SK-N-SH treated with all-trans-retinoic acid at 6 μM for 48 hours (cell line): ENCODE measurements at regions not wholly inside any gene's neighbourhood (a gene's known extent, or its start where the extent isn't known, plus 50 kb on each side); places are given as distances from the start of the nearest gene placed in this dataset.

Source experiments
- ATAC-seq: fragments of 200-7000 bp; cut with Tn5 transposase; 3 replicates; pipeline ENCODE4 v1.9.1; 2020; ENCODE audit warnings: mild to moderate bottlenecking, moderate library complexity
- CSDC2 ChIP-seq: fragments of 250-450 bp; sonication (Bioruptor Pico); IDR thresholded peaks from 2 replicates; pipeline ENCODE4 v1.5.0; 2020; ENCODE audit warnings: mild to moderate bottlenecking, moderate library complexity
- ESRRG ChIP-seq: fragments of 250-450 bp; sonication (Bioruptor Pico); IDR thresholded peaks from 2 replicates; pipeline ENCODE4 v1.6.1; 2021; ENCODE audit warnings: mild to moderate bottlenecking
- ISL1 ChIP-seq: fragments of 250-450 bp; sonication (Bioruptor Pico); IDR thresholded peaks from 2 replicates; pipeline ENCODE4 v2.1.2; 2022; ENCODE audit warnings: mild to moderate bottlenecking, moderate library complexity
- SNAI2 ChIP-seq: fragments of 250-450 bp; sonication (Bioruptor Pico); IDR thresholded peaks from 2 replicates; pipeline ENCODE4 v1.5.0; 2020; ENCODE audit warnings: mild to moderate bottlenecking, moderate library complexity
- TCF4 ChIP-seq: fragments of 250-450 bp; sonication (Bioruptor Pico); IDR thresholded peaks from 2 replicates; pipeline ENCODE4 v1.8.0; 2021; ENCODE audit warnings: mild to moderate bottlenecking, moderate library complexity, borderline replicate concordance
- TOX ChIP-seq: fragments of 250-450 bp; sonication (Bioruptor Pico); IDR thresholded peaks from 2 replicates; pipeline ENCODE4 v1.8.0; 2021; ENCODE audit warnings: mild to moderate bottlenecking, moderate library complexity, borderline replicate concordance
- ZFP3 ChIP-seq: fragments of 250-450 bp; sonication (Bioruptor Pico); IDR thresholded peaks from 2 replicates; pipeline ENCODE4 v1.5.0; 2020; ENCODE audit warnings: mild to moderate bottlenecking, moderate library complexity
- ZFP30 ChIP-seq: fragments of 450-650 bp; formaldehyde crosslinking; IDR thresholded peaks from 2 replicates; pipeline ENCODE4 v1.5.0; 2022; ENCODE audit warnings: mild to moderate bottlenecking, moderate library complexity
- ZNF565 ChIP-seq: fragments of 450-650 bp; formaldehyde crosslinking; conservative IDR thresholded peaks from 2 replicates; pipeline ENCODE4 v1.5.0; 2020; ENCODE audit warnings: low read depth, mild to moderate bottlenecking, moderate library complexity
- ZNF70 ChIP-seq: fragments of 450-650 bp; formaldehyde crosslinking; IDR thresholded peaks from 2 replicates; pipeline ENCODE4 v1.5.0; 2020; ENCODE audit warnings: mild to moderate bottlenecking, moderate library complexity
- TF ChIP-seq, protein P1 (sequence below): fragments of 250-450 bp; sonication (Bioruptor Pico); IDR thresholded peaks from 2 replicates; pipeline ENCODE4 v1.5.1; 2020; ENCODE audit warnings: low read depth, mild to moderate bottlenecking, moderate library complexity
- TF ChIP-seq, protein P2 (sequence below): fragments of 250-450 bp; sonication (Bioruptor Pico); IDR thresholded peaks from 2 replicates; pipeline ENCODE4 v1.8.0; 2020; ENCODE audit warnings: mild to moderate bottlenecking, moderate library complexity, borderline replicate concordance
- TF ChIP-seq, protein P3 (sequence below): fragments of 250-450 bp; sonication (Bioruptor Pico); IDR thresholded peaks from 2 replicates; pipeline ENCODE4 v1.5.1; 2021; ENCODE audit warnings: mild to moderate bottlenecking, moderate library complexity
- TF ChIP-seq, protein P4 (sequence below): fragments of 250-450 bp; sonication (Bioruptor Pico); IDR thresholded peaks from 2 replicates; pipeline ENCODE4 v1.5.0; 2020; ENCODE audit warnings: mild to moderate bottlenecking, moderate library complexity

DNA sequence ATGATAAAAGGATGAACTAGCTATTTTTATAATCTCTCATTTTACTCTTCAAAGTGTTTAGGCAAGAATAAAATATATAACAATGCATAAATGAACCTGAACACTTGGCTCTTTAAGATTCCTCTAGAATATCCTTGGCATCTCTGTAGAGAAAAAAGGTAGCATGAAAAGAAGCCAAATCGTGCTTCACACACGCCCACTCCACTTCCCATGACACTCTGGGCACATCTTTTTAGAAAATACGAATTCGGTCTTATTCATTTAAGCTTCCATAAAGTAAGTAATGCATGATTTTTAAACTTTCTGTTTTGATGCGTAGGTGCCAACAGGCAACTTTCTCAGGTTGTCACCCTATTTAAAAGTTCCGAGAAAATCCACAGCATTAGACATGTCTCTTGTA is 73.6 kb upstream of the SORBS2 start (continued):
- TF ChIP-seq, protein P1, sequence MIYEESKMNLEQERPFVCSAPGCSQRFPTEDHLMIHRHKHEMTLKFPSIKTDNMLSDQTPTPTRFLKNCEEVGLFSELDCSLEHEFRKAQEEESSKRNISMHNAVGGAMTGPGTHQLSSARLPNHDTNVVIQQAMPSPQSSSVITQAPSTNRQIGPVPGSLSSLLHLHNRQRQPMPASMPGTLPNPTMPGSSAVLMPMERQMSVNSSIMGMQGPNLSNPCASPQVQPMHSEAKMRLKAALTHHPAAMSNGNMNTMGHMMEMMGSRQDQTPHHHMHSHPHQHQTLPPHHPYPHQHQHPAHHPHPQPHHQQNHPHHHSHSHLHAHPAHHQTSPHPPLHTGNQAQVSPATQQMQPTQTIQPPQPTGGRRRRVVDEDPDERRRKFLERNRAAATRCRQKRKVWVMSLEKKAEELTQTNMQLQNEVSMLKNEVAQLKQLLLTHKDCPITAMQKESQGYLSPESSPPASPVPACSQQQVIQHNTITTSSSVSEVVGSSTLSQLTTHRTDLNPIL (CRISPR knock-in tag), result no peak
- TF ChIP-seq ZFP3 (CRISPR knock-in tag), result no peak
- no peak for TF ChIP-seq CSDC2

DNA sequence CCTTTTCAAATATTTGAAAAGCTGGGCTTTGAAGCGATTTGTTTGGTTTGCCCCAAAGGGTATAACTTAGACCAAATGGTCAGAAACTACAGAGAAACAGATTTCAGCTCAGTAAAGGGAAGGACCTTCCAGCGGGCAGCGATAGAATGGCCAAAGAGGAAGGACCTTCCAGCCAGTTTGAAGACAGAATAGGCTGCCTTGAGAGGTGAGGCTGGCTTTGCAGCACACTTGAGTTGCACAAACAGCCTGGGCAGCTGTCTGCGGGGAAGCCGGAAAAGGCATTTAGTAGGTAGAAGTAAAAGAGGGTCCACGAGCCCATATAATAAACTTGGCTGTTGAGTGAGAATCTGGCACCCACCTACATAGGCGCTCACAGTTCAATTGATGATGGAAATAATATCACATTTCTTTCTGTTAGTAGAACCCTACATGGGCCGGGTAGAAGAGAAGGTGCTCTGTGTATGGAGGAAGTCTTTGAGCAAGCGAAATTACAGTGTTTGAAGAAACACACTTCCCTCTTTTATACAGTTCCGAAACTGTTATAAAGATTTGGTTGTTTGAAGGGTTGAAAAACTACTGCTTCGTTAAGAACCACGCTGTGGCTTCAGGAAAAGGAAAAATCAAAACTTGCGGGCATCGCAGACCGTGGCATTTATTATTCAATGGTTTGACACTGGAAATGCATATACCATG is 75.0 kb upstream of the SORBS2 start:
- no peak for ATAC-seq
- TF ChIP-seq ZFP30 (no peak), SNAI2 (CRISPR knock-in tag) (no peak)
- TF ChIP-seq, protein P2, sequence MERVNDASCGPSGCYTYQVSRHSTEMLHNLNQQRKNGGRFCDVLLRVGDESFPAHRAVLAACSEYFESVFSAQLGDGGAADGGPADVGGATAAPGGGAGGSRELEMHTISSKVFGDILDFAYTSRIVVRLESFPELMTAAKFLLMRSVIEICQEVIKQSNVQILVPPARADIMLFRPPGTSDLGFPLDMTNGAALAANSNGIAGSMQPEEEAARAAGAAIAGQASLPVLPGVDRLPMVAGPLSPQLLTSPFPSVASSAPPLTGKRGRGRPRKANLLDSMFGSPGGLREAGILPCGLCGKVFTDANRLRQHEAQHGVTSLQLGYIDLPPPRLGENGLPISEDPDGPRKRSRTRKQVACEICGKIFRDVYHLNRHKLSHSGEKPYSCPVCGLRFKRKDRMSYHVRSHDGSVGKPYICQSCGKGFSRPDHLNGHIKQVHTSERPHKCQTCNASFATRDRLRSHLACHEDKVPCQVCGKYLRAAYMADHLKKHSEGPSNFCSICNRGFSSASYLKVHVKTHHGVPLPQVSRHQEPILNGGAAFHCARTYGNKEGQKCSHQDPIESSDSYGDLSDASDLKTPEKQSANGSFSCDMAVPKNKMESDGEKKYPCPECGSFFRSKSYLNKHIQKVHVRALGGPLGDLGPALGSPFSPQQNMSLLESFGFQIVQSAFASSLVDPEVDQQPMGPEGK, result no peak

DNA sequence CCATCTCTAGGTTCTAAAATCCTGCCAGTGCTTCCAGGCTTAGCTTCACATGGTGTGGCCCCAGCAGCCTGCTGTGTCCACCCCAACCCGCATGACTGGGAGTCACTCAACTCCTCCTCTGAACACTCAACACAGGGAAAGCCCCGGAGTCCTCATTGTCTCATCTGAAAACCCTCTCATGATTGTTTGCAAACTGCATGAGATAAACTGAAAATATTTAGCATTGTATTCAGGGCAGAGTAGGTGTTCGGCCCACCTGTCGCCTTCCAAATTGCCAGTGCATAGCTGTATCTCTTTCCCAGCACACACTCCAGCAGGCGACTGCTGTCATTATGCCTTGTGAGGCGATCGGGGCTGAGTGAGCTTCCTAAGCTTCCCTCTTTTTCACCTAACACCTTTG is 76.7 kb upstream of the SORBS2 start:
- ATAC-seq, result no peak
- TF ChIP-seq CSDC2 (no peak), ZFP30 (no peak)

DNA sequence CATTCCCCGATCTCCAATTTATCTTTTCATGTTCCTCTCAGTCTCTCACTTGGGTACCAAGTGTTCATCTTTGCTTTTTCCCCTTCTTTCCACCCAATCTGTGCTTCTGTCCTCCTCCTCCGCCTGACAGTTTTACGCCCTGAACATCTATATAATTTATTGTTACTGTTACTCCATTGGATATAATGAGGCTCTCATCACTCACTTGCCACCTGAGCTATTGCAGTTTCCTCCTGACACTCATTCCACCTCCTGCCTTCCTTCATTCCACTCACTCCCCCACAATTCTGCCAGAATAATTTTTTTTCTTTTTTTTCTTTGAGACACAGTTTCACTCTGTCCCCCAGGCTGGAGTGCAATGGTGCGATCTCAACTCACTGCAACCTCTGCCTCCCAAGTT is 77.6 kb upstream of the SORBS2 start:
- TF ChIP-seq, protein P3, sequence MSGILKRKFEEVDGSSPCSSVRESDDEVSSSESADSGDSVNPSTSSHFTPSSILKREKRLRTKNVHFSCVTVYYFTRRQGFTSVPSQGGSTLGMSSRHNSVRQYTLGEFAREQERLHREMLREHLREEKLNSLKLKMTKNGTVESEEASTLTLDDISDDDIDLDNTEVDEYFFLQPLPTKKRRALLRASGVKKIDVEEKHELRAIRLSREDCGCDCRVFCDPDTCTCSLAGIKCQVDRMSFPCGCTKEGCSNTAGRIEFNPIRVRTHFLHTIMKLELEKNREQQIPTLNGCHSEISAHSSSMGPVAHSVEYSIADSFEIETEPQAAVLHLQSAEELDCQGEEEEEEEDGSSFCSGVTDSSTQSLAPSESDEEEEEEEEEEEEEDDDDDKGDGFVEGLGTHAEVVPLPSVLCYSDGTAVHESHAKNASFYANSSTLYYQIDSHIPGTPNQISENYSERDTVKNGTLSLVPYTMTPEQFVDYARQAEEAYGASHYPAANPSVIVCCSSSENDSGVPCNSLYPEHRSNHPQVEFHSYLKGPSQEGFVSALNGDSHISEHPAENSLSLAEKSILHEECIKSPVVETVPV (CRISPR knock-in tag), result no peak
- TF ChIP-seq CSDC2, result no peak
- TF ChIP-seq ZNF565 (CRISPR knock-in tag), result no peak
- ATAC-seq, result no peak

DNA sequence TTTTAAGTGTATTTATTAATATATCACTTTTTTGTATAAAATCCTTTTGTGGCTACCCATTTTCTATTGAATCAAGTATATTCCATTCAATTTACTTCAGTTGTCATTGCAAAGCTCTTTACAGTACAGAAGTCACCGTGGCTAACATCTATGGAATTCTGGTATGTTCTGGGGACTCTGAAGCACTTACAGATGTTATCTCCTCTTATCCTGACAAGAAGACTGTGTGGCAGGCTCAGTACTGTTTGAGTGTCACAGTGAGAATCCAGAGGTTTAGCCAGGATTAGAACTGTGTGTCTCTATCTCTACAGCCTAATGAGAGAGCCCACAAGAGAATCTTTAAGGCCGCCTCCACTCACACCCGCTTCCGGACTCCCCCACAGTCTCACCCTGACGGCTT is 78.2 kb upstream of the SORBS2 start:
- TF ChIP-seq ZNF70 (CRISPR knock-in tag) (no peak), ZFP3 (CRISPR knock-in tag) (no peak), ZNF565 (CRISPR knock-in tag) (no peak), ISL1 (no peak), ZFP30 (no peak), SNAI2 (CRISPR knock-in tag) (no peak), TOX (CRISPR knock-in tag) (no peak), TCF4 (no peak), ESRRG (no peak)
- TF ChIP-seq, protein P2, result no peak
- TF ChIP-seq, protein P3 (CRISPR knock-in tag), result no peak
- TF ChIP-seq, protein P4, sequence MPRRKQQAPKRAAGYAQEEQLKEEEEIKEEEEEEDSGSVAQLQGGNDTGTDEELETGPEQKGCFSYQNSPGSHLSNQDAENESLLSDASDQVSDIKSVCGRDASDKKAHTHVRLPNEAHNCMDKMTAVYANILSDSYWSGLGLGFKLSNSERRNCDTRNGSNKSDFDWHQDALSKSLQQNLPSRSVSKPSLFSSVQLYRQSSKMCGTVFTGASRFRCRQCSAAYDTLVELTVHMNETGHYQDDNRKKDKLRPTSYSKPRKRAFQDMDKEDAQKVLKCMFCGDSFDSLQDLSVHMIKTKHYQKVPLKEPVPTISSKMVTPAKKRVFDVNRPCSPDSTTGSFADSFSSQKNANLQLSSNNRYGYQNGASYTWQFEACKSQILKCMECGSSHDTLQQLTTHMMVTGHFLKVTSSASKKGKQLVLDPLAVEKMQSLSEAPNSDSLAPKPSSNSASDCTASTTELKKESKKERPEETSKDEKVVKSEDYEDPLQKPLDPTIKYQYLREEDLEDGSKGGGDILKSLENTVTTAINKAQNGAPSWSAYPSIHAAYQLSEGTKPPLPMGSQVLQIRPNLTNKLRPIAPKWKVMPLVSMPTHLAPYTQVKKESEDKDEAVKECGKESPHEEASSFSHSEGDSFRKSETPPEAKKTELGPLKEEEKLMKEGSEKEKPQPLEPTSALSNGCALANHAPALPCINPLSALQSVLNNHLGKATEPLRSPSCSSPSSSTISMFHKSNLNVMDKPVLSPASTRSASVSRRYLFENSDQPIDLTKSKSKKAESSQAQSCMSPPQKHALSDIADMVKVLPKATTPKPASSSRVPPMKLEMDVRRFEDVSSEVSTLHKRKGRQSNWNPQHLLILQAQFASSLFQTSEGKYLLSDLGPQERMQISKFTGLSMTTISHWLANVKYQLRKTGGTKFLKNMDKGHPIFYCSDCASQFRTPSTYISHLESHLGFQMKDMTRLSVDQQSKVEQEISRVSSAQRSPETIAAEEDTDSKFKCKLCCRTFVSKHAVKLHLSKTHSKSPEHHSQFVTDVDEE (CRISPR knock-in tag), result no peak
- TF ChIP-seq, protein P1 (CRISPR knock-in tag), result no peak
- no peak for ATAC-seq
